Limb (tissue), 2 donors: ENCODE measurements at regions not wholly inside any gene's neighbourhood (a gene's known extent, or its start where the extent isn't known, plus 50 kb on each side); places are given as distances from the start of the nearest gene placed in this dataset.

Experiments
- DNase-seq, 2 donors: peaks; one replicate each; pipeline ENCODE4 v3.0.0-alpha.2; 2016; ENCODE audit errors: extremely low spot score in 2 of 2

GRCh38 chr10:85532773-85533172 is 833.8 kb downstream of the GRID1 start:
- DNase-seq: no peak

- DNase-seq: no peak
Observed at GRCh38 chr10:85535926-85536325, 830.7 kb downstream of the GRID1 start.

GRCh38 chr10:85537561-85537960 is 829.0 kb downstream of the GRID1 start:
- DNase-seq: no peak

GRCh38 chr10:85538601-85539000 is 828.0 kb downstream of the GRID1 start:
- DNase-seq: no peak

GRCh38 chr10:85542152-85542551 is 824.4 kb downstream of the GRID1 start:
- DNase-seq: no peak

GRCh38 chr10:85542936-85543730 is 823.5 kb downstream of the GRID1 start:
- no peak for DNase-seq

GRCh38 chr10:85544956-85545355 is 821.6 kb downstream of the GRID1 start:
- no peak for DNase-seq

GRCh38 chr10:85545874-85546273 is 820.7 kb downstream of the GRID1 start:
- no peak for DNase-seq

- no peak for DNase-seq
Observed at GRCh38 chr10:85547460-85548023, 819.1 kb downstream of the GRID1 start.

- DNase-seq: peak; percentile 41 to 42
Observed at GRCh38 chr10:85548034-85548433, 818.6 kb downstream of the GRID1 start.
